Esophagus squamous epithelium (tissue), 4 donors: ENCODE measurements at regions not wholly inside any gene's neighbourhood (a gene's known extent, or its start where the extent isn't known, plus 50 kb on each side); places are given as distances from the start of the nearest gene placed in this dataset.

Experiments used
- POLR2A ChIP-seq, 4 donors: fragments of 450-650 bp; IDR thresholded peaks; one replicate each; pipeline ENCODE4 v1.6.1; 2017; ENCODE audit warnings: antibody characterized with exemption in 4 of 4, mild to moderate bottlenecking in 4 of 4, moderate library complexity in 3 of 4
- TF ChIP-seq, protein P1 (sequence below), 6 experiments: fragments of 450-650 bp in 4 of 6; fragments of 200-600 bp in 2 of 6; sonication (generic) in 2 of 6; IDR thresholded peaks; one replicate each; pipeline ENCODE4 v1.5.1; 2016 to 2019; ENCODE audit warnings: antibody characterized with exemption in 6 of 6, mild to moderate bottlenecking in 4 of 6, moderate library complexity in 4 of 6

GRCh38 chr3:64739971-64740631 lies 52.3 kb upstream of the ADAMTS9 start:
- TF ChIP-seq, protein P1, sequence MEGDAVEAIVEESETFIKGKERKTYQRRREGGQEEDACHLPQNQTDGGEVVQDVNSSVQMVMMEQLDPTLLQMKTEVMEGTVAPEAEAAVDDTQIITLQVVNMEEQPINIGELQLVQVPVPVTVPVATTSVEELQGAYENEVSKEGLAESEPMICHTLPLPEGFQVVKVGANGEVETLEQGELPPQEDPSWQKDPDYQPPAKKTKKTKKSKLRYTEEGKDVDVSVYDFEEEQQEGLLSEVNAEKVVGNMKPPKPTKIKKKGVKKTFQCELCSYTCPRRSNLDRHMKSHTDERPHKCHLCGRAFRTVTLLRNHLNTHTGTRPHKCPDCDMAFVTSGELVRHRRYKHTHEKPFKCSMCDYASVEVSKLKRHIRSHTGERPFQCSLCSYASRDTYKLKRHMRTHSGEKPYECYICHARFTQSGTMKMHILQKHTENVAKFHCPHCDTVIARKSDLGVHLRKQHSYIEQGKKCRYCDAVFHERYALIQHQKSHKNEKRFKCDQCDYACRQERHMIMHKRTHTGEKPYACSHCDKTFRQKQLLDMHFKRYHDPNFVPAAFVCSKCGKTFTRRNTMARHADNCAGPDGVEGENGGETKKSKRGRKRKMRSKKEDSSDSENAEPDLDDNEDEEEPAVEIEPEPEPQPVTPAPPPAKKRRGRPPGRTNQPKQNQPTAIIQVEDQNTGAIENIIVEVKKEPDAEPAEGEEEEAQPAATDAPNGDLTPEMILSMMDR (IDR thresholded peaks at IDR 0.05), result no peak
- TF ChIP-seq POLR2A (IDR thresholded peaks at IDR 0.05), result no peak
